GM12865 (cell line): ENCODE measurements at regions not wholly inside any gene's neighbourhood (a gene's known extent, or its start where the extent isn't known, plus 50 kb on each side); places are given as distances from the start of the nearest gene placed in this dataset.

Experiments used
- DNase-seq: peaks from one replicate; pipeline ENCODE4 v3.0.0; 2010; ENCODE audit warnings: low read depth
- H3K4me3 ChIP-seq: 2 replicates; pipeline ENCODE4 v1.5.1; 2011; ENCODE audit warnings: mild to moderate bottlenecking, low read depth, low read length, control low read depth
- TF ChIP-seq, protein P1 (sequence below): IDR thresholded peaks from 2 replicates; pipeline ENCODE4 v1.5.1; 2011; ENCODE audit warnings: low read length, control low read depth, low read depth, inconsistent platforms; ENCODE audit not compliant: insufficient read depth; ENCODE audit errors: missing control alignments

DNA sequence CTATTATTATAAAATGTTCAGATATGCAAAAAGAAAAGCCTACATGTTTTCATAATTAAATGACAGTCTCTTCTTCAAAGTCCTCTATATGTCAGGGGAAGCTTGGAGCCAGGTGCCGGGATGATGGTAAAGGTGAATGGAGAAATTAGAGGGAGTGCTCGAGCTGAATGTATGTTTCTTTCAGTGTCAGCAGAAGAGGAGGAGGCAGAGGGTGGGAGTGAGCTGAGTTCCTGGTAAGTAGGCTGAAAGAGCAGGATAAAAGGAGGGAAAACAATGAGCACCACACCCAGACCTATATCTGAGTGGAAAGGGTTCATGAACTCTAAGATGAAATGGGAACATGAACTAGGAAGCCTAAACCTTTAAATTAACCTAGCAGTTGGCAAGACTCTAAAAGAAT lies 307.6 kb upstream of the NBEA start:
- no peak for DNase-seq
- TF ChIP-seq, protein P1, sequence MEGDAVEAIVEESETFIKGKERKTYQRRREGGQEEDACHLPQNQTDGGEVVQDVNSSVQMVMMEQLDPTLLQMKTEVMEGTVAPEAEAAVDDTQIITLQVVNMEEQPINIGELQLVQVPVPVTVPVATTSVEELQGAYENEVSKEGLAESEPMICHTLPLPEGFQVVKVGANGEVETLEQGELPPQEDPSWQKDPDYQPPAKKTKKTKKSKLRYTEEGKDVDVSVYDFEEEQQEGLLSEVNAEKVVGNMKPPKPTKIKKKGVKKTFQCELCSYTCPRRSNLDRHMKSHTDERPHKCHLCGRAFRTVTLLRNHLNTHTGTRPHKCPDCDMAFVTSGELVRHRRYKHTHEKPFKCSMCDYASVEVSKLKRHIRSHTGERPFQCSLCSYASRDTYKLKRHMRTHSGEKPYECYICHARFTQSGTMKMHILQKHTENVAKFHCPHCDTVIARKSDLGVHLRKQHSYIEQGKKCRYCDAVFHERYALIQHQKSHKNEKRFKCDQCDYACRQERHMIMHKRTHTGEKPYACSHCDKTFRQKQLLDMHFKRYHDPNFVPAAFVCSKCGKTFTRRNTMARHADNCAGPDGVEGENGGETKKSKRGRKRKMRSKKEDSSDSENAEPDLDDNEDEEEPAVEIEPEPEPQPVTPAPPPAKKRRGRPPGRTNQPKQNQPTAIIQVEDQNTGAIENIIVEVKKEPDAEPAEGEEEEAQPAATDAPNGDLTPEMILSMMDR, result no peak

DNA sequence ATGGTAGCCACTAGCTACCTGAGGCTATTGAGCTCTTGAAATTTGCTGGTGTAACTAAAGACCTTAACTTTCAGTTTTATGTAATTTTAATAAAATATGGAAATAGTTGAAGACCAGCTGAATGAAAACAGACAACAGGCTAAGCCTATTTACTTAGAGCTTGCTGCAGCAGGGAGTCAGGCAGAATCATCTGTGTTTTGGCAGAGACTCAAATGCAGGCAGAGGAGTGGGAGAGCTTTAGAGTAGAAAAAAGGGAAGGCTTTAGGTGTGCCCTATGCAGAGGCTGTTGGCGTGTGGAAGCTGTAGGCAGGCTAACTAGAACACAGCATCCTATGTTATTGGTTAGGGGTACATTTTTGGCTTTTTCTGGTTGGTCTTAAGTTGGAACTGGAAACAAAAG lies 304.9 kb upstream of the NBEA start:
- DNase-seq, result no peak
- TF ChIP-seq, protein P1, result no peak

More for the DNA sequence above, 307.6 kb upstream of the NBEA start:
- H3K4me3 ChIP-seq, result no peak overlapping the region

DNA sequence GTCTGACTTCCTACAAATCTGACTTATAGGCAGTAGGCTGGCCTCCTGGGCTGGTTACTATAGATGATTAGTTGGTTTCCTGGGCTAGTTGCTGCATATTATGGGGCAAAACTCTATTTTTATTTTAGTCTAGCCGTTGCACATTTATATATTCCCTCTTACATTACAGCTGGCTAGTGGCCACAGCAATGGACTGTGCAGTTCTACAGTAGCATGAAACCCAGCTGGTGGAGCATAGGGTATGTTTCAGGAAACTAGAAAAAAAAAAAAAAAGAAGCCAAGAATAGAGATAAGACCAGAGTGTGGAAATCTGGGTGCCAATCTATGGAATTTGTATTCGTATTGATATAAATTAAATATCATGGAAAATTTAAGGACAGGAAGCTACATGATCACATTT lies 304.4 kb upstream of the NBEA start:
- no peak overlapping the region for H3K4me3 ChIP-seq
- DNase-seq, result no peak
- TF ChIP-seq, protein P1, result no peak

More for the DNA sequence above, 304.9 kb upstream of the NBEA start:
- H3K4me3 ChIP-seq, result no peak overlapping the region

DNA sequence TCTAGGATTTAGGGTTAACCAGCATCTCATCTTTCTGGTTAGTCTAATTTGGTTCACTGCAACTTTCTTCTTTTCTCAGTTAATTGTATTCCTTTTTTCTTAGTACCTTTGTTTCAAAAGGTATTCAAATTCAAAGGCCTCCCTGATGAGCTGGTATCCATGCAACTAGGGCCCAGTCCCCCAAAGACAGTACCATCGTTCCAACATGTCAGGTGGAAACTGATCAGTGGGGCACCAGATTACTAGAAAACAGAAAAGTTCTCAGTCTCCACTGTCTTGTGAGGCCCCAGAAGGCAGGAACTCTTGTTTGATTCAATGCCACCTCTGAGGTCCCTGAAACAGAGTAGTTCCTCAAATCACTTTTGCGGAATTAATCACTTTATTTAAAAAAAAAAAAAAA lies 303.2 kb upstream of the NBEA start:
- DNase-seq, result no peak
- no peak overlapping the region for H3K4me3 ChIP-seq
- TF ChIP-seq, protein P1, result no peak

DNA sequence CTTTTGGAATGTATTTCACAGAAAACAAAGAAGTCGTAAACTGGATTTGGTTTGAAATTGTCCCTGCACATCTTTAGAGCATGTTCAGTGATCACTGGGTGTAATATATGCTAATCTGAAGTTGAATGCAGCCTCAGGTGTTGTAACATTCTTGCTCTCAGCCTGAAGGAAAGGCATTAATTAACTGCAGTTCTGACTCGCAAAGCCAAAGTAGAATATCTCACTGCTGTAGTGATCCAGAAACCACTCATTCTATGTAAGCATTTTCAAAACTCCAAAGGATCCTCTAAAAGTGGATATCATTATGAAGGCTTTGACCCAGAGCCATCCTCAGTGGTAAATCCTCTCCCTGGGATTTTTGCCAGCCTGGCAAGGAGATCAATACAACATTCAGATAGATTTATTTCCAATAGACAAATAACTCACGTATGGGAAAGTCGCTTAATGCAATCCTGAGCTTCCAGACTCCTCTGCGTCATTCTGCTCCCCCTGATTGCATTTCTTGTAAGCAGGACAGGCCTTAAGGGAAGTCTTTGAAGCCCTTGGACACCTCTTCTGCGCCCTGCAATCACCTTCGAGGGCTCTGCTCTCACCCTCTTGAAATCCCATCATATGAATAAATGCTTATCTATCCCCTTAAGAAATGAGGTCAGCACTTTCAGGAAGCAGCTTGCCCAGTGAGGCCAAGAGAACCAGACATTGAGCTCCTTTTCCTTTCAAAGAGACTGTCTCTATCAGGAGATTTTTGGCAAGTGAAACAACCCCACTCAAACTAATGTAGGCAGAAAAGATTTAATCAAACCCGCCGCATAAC lies 301.7 kb upstream of the NBEA start:
- H3K4me3 ChIP-seq, result no peak overlapping the region
- TF ChIP-seq, protein P1, result no peak
- DNase-seq, result no peak

DNA sequence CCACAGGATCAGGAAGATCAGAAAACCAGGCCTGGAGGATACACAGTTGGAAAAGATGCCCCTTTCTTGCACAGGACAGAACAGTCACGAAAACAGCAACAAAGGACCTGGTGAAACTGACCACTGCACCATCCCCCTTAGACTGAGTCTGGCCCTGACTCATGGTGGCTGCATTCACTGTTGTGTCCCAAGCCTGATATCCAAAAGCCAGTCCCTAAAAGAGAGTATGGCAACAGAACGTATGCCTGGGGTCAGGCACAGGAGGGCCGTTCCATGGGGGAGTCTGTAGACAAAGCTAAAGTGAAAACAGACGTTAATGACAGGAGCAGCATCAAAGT lies 301.1 kb upstream of the NBEA start:
- TF ChIP-seq, protein P1, result no peak
- no peak for DNase-seq
- H3K4me3 ChIP-seq, result no peak overlapping the region
